Neural cell (in vitro differentiated cells): ENCODE measurements at regions not wholly inside any gene's neighbourhood (a gene's known extent, or its start where the extent isn't known, plus 50 kb on each side); places are given as distances from the start of the nearest gene placed in this dataset.

ENCODE experiments used
- H2AFZ ChIP-seq: fragments of 200-600, 300-800 bp; sonication (generic), shearing (Covaris generic); 2 replicates; pipeline ENCODE4 v1.6.0; 2014; ENCODE audit warnings: low read depth, mild to moderate bottlenecking, antibody characterized with exemption, low read length, moderate library complexity
- H3F3A ChIP-seq: fragments of 200-600 bp; shearing (Covaris generic); 2 replicates; pipeline ENCODE4 v1.6.1; 2016; ENCODE audit warnings: mild to moderate bottlenecking, moderate library complexity, mixed read lengths, antibody characterized with exemption, low read length; ENCODE audit not compliant: insufficient read depth, poor library complexity, severe bottlenecking
- H3K27ac ChIP-seq: fragments of 200-600, 300-800 bp; sonication (generic), shearing (Covaris generic); 2 replicates; pipeline ENCODE4 v1.5.1; 2014; ENCODE audit warnings: mild to moderate bottlenecking, low read length, moderate library complexity
- H3K27me3 ChIP-seq: fragments of 300-800, 200-600 bp; sonication (generic), shearing (Covaris generic); 2 replicates; pipeline ENCODE4 v1.6.0; 2014; ENCODE audit warnings: mild to moderate bottlenecking, low read depth, low read length, moderate library complexity; ENCODE audit not compliant: insufficient read depth
- H3K36me3 ChIP-seq: fragments of 300-800, 200-600 bp; sonication (generic), shearing (Covaris generic); 2 replicates; pipeline ENCODE4 v1.5.1; 2014; ENCODE audit warnings: mild to moderate bottlenecking, antibody characterized with exemption, low read length, moderate library complexity; ENCODE audit not compliant: insufficient read depth
- H3K4me2 ChIP-seq: fragments of 300-800, 200-600 bp; sonication (generic), shearing (Covaris generic); 2 replicates; pipeline ENCODE4 v1.6.0; 2014; ENCODE audit warnings: mild to moderate bottlenecking, low read length
- H3K4me3 ChIP-seq: fragments of 300-800, 200-600 bp; sonication (generic), shearing (Covaris generic); 2 replicates; pipeline ENCODE4 v1.5.1; 2014; ENCODE audit warnings: mild to moderate bottlenecking, low read length, moderate library complexity
- H3K79me2 ChIP-seq: fragments of 200-600 bp; shearing (Covaris generic); replicated peaks from 2 replicates; pipeline ENCODE4 v1.6.0; 2014; ENCODE audit warnings: mild to moderate bottlenecking, low read length, moderate library complexity; ENCODE audit not compliant: insufficient read depth
- H3K9ac ChIP-seq: fragments of 300-800, 200-600 bp; sonication (generic), shearing (Covaris generic); 2 replicates; pipeline ENCODE4 v1.6.1; 2016; ENCODE audit warnings: mild to moderate bottlenecking, low read length, mixed read lengths
- H3K9me2 ChIP-seq: fragments of 200-600 bp; shearing (Covaris generic); 2 replicates; pipeline ENCODE4 v1.6.1; 2016; ENCODE audit warnings: mild to moderate bottlenecking, low read length, mixed read lengths; ENCODE audit not compliant: insufficient read depth
- H3K9me3 ChIP-seq: fragments of 200-600, 300-800 bp; sonication (generic), shearing (Covaris generic); 2 replicates; pipeline ENCODE4 v1.6.1; 2016; ENCODE audit warnings: mild to moderate bottlenecking, mixed run types, low read length, moderate library complexity, mixed read lengths
- H4K20me1 ChIP-seq: fragments of 200-600 bp; shearing (Covaris generic); 2 replicates; pipeline ENCODE4 v1.6.1; 2016; ENCODE audit warnings: mild to moderate bottlenecking, mixed run types; ENCODE audit not compliant: insufficient read depth
- EP300 ChIP-seq: fragments of 450-650 bp; conservative IDR thresholded peaks from 2 replicates; pipeline ENCODE4 v1.6.1; 2014; ENCODE audit warnings: antibody characterized with exemption, mild to moderate bottlenecking, moderate library complexity; ENCODE audit not compliant: poor library complexity, severe bottlenecking
- EZH2 ChIP-seq: fragments of 200-600, 300-800 bp; shearing (Covaris generic), sonication (generic); IDR thresholded peaks from 2 replicates; pipeline ENCODE4 v1.6.1; 2014; ENCODE audit warnings: antibody characterized with exemption, low read length, borderline replicate concordance, mild to moderate bottlenecking; ENCODE audit not compliant: insufficient read depth, poor library complexity, severe bottlenecking
- MXI1 ChIP-seq: fragments of 450-650 bp; conservative IDR thresholded peaks from 2 replicates; pipeline ENCODE4 v1.6.1; 2014; ENCODE audit warnings: antibody characterized with exemption, mild to moderate bottlenecking; ENCODE audit not compliant: poor library complexity, severe bottlenecking
- POLR2AphosphoS5 ChIP-seq: IDR thresholded peaks from 2 replicates; pipeline ENCODE4 v1.6.1; 2012
- RAD21 ChIP-seq: fragments of 450-650 bp; conservative IDR thresholded peaks from 2 replicates; pipeline ENCODE4 v1.6.1; 2014; ENCODE audit warnings: antibody characterized with exemption, mild to moderate bottlenecking, moderate library complexity
- SMC3 ChIP-seq: fragments of 450-650 bp; conservative IDR thresholded peaks from 2 replicates; pipeline ENCODE4 v1.6.1; 2014; ENCODE audit warnings: antibody characterized with exemption, mild to moderate bottlenecking, moderate library complexity; ENCODE audit not compliant: poor library complexity
- TAF1 ChIP-seq: IDR thresholded peaks from 2 replicates; pipeline ENCODE4 v1.6.1; 2012; ENCODE audit warnings: low read depth
- TF ChIP-seq, protein P1 (sequence below): fragments of 450-650 bp; IDR thresholded peaks from 2 replicates; pipeline ENCODE4 v1.5.1; 2014; ENCODE audit warnings: antibody characterized with exemption, mild to moderate bottlenecking, moderate library complexity; ENCODE audit not compliant: poor library complexity, severe bottlenecking
- TF ChIP-seq, protein P2 (sequence below): IDR thresholded peaks from 2 replicates; pipeline ENCODE4 v1.6.1; 2012; ENCODE audit warnings: borderline replicate concordance

DNA sequence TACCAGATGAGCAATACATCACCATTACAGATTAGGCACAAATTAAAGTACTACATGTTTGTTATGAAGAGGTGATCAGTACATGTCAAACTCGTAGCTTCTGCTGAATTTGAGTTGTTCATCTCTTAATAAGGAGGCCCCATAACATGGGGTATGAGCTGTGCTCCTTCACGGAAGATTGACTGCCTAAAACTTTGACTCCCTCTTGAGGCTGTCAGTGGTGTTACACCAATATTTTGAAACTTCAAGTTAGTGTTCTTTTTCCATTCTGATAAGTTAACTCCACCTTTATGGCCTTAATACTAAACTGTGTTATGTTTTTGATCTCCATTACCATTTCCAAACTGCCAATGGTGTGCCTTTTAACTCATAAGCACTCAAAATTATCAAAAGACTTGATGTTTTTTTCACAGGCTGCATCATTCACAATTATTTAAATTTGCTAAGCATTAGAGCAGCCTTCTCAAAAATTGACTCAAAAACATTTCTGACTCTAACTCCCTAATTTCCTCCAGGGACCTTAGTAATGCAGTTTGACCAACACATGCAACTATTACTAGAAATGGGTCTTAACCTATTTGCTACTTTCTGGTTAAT is 1591.5 kb downstream of the PCDH9 start:
- H3K27me3 ChIP-seq, result no peaks in the 10 kb centered on the region
- no peak overlapping the region for H3K4me3 ChIP-seq
- no peaks in the 10 kb centered on the region for H3K9me3 ChIP-seq
- H4K20me1 ChIP-seq, result no peaks in the 10 kb centered on the region
- no peaks in the 10 kb centered on the region for H3K36me3 ChIP-seq
- H3K9ac ChIP-seq, result no peak overlapping the region
- no peak overlapping the region for H3K27ac ChIP-seq
- H3F3A ChIP-seq, result no peaks in the 10 kb centered on the region
- H3K79me2 ChIP-seq, result no peaks in the 10 kb centered on the region
- no peaks in the 10 kb centered on the region for H3K9me2 ChIP-seq
- TF ChIP-seq, protein P1, sequence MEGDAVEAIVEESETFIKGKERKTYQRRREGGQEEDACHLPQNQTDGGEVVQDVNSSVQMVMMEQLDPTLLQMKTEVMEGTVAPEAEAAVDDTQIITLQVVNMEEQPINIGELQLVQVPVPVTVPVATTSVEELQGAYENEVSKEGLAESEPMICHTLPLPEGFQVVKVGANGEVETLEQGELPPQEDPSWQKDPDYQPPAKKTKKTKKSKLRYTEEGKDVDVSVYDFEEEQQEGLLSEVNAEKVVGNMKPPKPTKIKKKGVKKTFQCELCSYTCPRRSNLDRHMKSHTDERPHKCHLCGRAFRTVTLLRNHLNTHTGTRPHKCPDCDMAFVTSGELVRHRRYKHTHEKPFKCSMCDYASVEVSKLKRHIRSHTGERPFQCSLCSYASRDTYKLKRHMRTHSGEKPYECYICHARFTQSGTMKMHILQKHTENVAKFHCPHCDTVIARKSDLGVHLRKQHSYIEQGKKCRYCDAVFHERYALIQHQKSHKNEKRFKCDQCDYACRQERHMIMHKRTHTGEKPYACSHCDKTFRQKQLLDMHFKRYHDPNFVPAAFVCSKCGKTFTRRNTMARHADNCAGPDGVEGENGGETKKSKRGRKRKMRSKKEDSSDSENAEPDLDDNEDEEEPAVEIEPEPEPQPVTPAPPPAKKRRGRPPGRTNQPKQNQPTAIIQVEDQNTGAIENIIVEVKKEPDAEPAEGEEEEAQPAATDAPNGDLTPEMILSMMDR, result peak; percentile 60
- TF ChIP-seq EP300 (no peak), MXI1 (no peak), SMC3 (peak; percentile 59), POLR2AphosphoS5 (no peak), RAD21 (peak; percentile 59), TAF1 (no peak), EZH2 (no peak)
- TF ChIP-seq, protein P2, sequence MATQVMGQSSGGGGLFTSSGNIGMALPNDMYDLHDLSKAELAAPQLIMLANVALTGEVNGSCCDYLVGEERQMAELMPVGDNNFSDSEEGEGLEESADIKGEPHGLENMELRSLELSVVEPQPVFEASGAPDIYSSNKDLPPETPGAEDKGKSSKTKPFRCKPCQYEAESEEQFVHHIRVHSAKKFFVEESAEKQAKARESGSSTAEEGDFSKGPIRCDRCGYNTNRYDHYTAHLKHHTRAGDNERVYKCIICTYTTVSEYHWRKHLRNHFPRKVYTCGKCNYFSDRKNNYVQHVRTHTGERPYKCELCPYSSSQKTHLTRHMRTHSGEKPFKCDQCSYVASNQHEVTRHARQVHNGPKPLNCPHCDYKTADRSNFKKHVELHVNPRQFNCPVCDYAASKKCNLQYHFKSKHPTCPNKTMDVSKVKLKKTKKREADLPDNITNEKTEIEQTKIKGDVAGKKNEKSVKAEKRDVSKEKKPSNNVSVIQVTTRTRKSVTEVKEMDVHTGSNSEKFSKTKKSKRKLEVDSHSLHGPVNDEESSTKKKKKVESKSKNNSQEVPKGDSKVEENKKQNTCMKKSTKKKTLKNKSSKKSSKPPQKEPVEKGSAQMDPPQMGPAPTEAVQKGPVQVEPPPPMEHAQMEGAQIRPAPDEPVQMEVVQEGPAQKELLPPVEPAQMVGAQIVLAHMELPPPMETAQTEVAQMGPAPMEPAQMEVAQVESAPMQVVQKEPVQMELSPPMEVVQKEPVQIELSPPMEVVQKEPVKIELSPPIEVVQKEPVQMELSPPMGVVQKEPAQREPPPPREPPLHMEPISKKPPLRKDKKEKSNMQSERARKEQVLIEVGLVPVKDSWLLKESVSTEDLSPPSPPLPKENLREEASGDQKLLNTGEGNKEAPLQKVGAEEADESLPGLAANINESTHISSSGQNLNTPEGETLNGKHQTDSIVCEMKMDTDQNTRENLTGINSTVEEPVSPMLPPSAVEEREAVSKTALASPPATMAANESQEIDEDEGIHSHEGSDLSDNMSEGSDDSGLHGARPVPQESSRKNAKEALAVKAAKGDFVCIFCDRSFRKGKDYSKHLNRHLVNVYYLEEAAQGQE, result no peak
- no peak overlapping the region for H3K4me2 ChIP-seq
- no peak overlapping the region for H2AFZ ChIP-seq

DNA sequence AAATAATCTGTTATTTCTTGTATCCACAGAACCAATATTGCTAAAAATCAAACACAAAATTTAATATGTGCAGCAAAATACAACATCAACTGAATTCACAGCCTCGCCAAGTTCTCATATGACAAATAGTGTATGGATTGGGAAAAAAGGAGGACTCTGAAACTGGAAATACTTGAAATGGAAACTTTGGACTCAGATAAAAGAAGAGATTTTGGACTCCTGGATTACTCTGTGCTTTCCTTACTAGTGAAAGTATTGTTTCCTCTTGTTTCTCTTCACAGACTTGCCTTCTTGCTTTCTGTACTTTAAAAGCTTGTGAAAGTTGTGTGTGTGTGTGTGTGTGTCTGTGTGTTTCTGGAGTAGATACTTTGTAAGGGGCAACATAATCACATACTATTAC is 1596.3 kb downstream of the PCDH9 start:
- Histone ChIP-seq H3K9me2 (no peaks in the 10 kb centered on the region), H2AFZ (no peak overlapping the region), H3K27ac (no peak overlapping the region), H4K20me1 (no peaks in the 10 kb centered on the region), H3K9ac (no peak overlapping the region), H3K36me3 (no peaks in the 10 kb centered on the region), H3K79me2 (no peaks in the 10 kb centered on the region), H3K4me3 (no peak overlapping the region), H3K9me3 (no peaks in the 10 kb centered on the region), H3K27me3 (no peaks in the 10 kb centered on the region), H3K4me2 (no peak overlapping the region), H3F3A (no peaks in the 10 kb centered on the region)
- TF ChIP-seq MXI1 (no peak), POLR2AphosphoS5 (no peak), RAD21 (no peak), EP300 (no peak), EZH2 (no peak), SMC3 (no peak), TAF1 (no peak)
- TF ChIP-seq, protein P1, result no peak
- TF ChIP-seq, protein P2, result no peak
